CD4-positive, alpha-beta T cell treated with Interleukin-17A for 4 hours (primary cell): ENCODE measurements at regions not wholly inside any gene's neighbourhood (a gene's known extent, or its start where the extent isn't known, plus 50 kb on each side); places are given as distances from the start of the nearest gene placed in this dataset.

Experiments
- DNase-seq: peaks from one replicate; pipeline ENCODE4 v3.0.0-alpha.2; 2020; ENCODE audit warnings: mixed read lengths

- DNase-seq, result no peak
Observed at GRCh38 chr13:103255587-103256301, 189.5 kb upstream of the SLC10A2 start.

DNA sequence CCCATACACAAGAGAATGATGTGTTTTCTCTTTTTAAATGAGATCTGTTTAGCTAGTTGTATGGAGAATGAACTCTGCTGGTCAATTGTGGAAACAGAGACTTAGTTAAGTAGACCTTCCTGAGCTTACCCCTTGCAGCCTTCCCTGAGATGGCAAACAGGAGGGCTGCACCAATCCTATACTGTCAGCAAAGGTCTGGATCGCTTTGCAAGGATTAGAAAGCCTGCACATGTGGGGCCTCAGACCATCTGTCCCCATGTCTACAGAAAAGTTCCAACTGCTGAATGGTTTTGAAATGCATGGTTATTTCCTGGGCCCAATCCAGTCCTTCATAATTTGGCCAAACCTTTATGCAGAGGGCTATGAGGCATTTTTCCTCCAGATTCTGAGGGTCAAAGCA, 183.9 kb upstream of the SLC10A2 start:
- no peak for DNase-seq

- DNase-seq, result no peak
Observed at GRCh38 chr13:103246581-103247200, 180.5 kb upstream of the SLC10A2 start.

DNA sequence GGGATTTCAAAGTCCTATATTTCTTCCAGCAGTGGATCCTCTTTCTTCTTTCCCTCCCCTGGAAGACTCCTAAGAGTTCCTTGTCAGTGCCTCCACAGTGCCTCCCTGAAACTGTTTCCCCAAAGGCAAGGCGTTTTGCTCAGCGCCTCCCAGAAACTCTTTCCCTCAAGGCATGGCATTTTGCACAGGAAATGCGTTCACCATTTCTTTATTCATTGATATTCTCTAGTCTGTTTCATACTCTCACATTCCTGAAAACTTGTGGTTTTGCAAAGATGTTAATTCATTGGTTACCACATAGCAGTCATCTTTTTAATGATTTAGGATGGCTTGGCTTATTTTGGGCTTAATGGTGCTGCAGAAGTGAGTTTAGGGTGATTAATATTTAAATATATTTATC, 177.3 kb upstream of the SLC10A2 start:
- no peak for DNase-seq

- DNase-seq, result no peak
Observed at GRCh38 chr13:103238441-103238840, 172.2 kb upstream of the SLC10A2 start.

DNA sequence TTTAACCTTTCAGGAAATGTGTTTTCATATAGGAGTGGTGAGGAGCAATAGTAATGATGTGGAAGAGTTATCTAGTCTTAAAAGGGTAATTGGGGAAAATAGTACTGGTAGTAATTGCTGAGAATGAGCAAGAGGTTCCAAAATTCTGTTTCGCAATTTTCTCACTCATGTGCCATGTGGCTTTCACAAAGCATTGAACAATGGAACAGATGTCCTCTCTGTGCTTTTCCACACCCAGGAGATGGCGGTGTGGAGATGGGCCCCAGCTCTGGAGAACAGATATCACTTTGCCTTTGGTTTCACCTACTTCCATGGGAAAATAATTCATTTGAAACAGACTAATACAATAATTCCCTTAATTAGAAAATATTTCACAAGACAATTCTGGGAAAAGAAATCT, 170.0 kb upstream of the SLC10A2 start:
- DNase-seq, result no peak

GRCh38 chr13:103229674-103230073, 163.5 kb upstream of the SLC10A2 start:
- DNase-seq, result no peak

GRCh38 chr13:103224804-103225203, 158.6 kb upstream of the SLC10A2 start:
- DNase-seq, result no peak

- DNase-seq, result no peak
Observed at GRCh38 chr13:103222683-103223082, 156.5 kb upstream of the SLC10A2 start.

GRCh38 chr13:103218253-103218652, 152.0 kb upstream of the SLC10A2 start:
- DNase-seq, result no peak

DNA sequence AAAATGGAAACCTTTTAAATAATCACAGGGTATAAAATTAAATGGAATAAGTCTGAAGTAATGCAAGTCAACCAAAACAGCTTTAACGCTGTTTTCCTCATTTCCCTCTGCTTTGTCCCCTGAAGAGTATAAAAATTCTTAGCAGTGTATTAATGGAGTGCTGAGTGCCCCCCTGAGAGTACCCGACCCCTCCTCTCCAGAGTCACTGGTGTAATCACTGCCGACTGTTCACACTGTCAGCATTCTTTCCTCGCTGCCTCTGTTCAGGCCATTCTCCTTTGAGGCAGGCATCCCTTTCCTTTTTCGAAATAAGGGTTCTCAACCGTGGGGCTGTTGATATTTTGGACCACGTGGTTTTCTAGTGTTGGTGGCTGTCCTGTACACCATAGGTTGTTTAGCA, 146.9 kb upstream of the SLC10A2 start:
- no peak for DNase-seq

DNA sequence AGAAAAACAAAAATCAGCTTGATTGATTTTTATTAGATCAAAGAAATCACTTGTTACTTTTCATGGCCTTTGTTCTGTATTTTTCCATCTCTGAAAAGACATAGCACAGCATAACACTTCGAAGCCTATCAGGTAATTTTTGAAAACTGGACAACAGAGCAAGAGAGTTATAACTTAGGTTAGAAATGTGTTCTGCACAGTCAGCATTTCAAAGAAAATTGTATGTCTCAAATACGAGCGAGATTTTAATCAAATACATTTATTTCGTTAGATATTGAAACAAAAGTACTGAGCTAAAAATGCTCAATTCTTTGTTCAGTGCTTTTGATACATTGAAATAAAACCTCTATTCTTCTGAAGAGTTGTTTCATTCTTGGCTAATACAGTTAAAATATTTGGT, 144.1 kb upstream of the SLC10A2 start:
- DNase-seq, result no peak

- DNase-seq, result no peak
Observed at GRCh38 chr13:103203735-103204330, 137.6 kb upstream of the SLC10A2 start.

- DNase-seq, result no peak
Observed at GRCh38 chr13:103200118-103200885, 134.1 kb upstream of the SLC10A2 start.

DNA sequence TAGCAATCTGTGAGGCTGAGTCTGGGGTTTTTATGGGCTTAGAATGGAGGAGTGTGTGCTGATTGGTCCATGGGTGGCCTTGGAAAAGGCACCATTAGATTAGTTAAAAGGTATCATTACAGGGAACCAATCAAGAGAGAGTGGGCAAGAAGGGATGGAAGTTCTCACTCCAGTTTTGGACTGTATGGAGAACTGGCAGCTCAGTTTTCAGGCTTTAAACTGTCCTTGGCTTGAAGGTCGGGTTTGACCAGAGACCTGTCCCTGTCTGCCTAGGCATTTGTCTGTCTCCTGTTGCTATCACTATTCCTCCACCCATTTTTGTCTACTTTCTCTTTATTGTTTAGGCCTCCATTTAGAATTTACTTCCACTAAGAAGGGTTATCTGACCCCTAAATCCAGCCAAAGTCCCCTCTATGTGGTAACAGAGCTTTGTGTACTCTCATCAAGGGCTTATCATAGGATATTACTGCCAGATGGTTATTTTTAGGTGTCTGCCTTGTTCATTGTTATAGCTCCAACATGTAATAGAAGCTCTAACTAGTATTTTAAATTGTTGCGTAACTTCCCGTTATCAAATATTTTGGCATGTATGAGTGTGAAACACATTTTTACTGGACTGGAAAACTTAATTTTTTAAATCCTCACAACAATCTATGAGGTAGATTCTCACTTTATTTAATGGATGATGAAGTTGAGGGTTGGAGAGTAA, 133.3 kb upstream of the SLC10A2 start:
- no peak for DNase-seq

- DNase-seq, result no peak
Observed at GRCh38 chr13:103196356-103196755, 130.1 kb upstream of the SLC10A2 start.

GRCh38 chr13:103195762-103196161, 129.5 kb upstream of the SLC10A2 start:
- no peak for DNase-seq

- DNase-seq, result no peak
Observed at GRCh38 chr13:103194871-103195270, 128.7 kb upstream of the SLC10A2 start.

- no peak for DNase-seq
Observed at GRCh38 chr13:103192511-103193135, 126.4 kb upstream of the SLC10A2 start.

GRCh38 chr13:103190841-103191240, 124.6 kb upstream of the SLC10A2 start:
- DNase-seq, result no peak

DNA sequence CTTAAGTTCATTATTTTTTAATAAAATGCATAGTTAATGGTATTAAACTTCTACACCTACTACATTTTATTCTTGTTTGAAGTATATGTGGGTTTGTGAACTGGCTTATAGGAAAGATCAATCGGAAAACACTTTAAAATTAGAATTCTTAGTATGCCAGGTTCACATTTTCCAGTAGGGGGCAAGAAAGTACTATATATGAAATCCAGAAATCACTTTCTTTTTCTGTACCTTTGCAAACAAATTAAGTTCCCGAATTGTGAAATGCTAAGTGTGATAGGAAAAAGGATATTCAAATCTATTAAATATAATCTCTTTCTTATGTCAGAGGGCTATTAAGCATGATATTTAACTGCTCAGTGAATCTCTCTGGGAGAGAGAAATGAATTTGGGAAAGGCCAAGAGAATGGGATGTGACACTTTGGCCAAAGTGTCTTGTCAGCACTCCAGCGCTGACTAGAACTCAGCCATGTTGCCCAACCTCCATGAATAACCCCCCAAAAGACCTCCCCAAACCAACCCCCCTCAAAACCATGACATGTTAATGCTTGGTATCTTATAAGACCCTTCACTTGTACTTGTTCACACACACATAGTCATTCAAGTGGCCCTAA, 122.6 kb upstream of the SLC10A2 start:
- no peak for DNase-seq

GRCh38 chr13:103187721-103188156, 121.5 kb upstream of the SLC10A2 start:
- DNase-seq, result no peak
